GM21619 (cell line): ENCODE measurements at regions not wholly inside any gene's neighbourhood (a gene's known extent, or its start where the extent isn't known, plus 50 kb on each side); places are given as distances from the start of the nearest gene placed in this dataset.
"Not testable (repeated sequence)": the region's sequence is repeated elsewhere in the genome, so short reads cannot be mapped to it uniquely, and the experiment has no call there.

Source experiments
- ATAC-seq: cut with Tn5 transposase; IDR thresholded peaks from one replicate; pipeline ENCODE4 v1.9.1; 2021; ENCODE audit not compliant: unreplicated experiment

- ATAC-seq: no peak
Observed at GRCh38 chr12:28973491-28973890, 175.6 kb upstream of the FAR2 start.

GRCh38 chr12:28974166-28974565, 174.9 kb upstream of the FAR2 start:
- ATAC-seq: no peak

- ATAC-seq: no peak
Observed at GRCh38 chr12:28974883-28975282, 174.2 kb upstream of the FAR2 start.

- no peak for ATAC-seq
Observed at GRCh38 chr12:28975564-28976340, 173.3 kb upstream of the FAR2 start.

- no peak for ATAC-seq
Observed at GRCh38 chr12:28980436-28980835, 168.6 kb upstream of the FAR2 start.

- no peak for ATAC-seq
Observed at GRCh38 chr12:28987538-28988324, 161.3 kb upstream of the FAR2 start.

DNA sequence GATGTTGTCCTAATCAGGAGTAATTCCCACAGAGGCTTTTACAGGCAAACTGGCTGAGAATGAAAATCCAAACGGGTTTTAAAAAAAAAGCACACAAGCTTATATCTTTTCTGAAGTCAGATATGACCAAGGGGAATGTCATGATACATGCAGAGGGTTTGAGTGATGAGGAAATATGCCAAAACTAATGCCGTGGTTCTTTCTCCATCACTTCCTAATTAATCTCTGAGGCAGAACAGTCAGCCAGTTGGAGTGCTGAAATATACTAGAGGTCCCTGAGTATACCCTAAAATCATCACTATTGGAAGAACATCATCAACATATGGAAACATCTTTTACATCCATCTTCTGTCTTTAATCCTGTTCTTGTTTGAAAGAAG, 160.8 kb upstream of the FAR2 start:
- no peak for ATAC-seq

DNA sequence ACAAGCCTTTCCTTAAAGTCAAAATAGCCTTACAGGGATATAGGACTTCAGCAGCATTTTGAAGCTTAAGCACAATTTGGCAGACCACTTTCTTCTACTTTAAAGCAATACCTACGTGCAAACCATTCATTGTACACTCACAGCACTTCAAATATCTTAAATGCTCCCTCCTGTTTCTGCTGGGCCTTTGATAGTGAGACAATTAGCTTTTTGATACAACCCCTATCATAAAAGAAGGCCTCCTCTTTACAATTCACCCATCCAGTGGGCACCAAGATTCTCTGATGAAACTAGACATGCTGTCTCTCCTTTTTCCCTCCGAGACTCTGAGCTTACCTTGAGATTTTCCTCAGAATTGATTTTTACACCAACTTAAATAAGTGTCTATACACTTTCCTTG, 157.5 kb upstream of the FAR2 start:
- no peak for ATAC-seq

DNA sequence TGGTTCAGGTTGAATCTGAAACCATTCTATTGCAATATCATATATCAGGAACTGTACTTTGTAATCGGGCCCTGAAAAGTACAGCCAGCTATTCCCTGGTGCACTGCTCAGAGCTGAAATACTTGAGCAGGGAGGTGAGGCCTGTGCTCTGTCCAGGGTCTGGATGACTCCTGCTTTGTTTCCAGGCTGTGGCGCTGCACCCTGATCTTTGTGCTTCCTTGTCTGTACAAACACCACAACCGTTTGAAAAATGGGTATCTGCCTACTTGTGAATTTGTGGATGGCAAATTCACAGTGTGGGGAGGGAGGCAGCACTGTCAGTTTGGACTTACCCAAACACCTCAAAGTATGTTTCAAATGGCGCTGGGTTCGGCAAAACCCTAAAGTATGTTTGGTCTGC, 155.4 kb upstream of the FAR2 start:
- no peak for ATAC-seq

- no peak for ATAC-seq
Observed at GRCh38 chr12:28994179-28994715, 154.8 kb upstream of the FAR2 start.

DNA sequence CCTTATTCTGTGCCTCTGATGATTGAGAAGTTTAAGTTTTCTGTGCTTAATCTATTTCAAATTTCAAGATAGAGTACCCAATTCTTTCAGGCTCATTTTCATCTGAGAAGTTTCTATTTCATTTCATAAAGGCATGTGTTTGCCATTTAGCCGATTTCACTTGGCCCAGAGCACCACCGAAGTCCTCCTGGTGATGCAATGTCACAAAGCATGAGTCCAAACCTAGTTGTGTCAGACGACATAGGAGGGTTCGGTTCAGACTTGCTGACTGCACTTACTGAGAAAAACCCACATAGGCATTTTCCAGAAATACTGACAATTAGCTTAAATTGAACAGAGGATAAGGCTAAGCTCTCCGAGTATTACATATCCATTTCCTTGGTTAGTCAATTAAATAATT, 152.4 kb upstream of the FAR2 start:
- ATAC-seq: no peak

DNA sequence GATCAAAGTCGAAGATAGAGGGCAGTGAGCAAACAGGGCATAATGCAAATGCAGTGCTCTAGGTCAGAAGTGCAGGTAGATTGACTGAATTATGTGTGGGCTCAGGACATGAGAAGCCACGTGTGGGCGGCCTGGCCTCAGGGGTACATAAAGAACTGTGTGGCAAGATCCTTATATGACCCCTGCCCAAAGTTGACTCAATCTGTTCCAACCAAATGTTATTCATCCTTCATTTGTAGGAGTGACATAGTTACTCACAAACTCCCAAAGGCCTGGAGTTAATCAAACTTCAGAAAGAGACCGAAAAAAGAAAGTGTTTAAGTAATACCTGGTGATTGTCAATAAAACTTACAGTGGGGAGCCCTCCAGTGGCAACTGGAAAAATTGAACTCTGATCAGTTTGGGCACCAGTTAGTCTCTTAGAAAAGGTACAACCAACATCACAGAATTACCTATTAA, 150.4 kb upstream of the FAR2 start:
- ATAC-seq: peak; percentile 50

GRCh38 chr12:29004066-29004935, 144.8 kb upstream of the FAR2 start:
- no peak for ATAC-seq

- ATAC-seq: no peak
Observed at GRCh38 chr12:29004936-29005304, 144.2 kb upstream of the FAR2 start.

GRCh38 chr12:29008786-29009185, 140.3 kb upstream of the FAR2 start:
- ATAC-seq: no peak

DNA sequence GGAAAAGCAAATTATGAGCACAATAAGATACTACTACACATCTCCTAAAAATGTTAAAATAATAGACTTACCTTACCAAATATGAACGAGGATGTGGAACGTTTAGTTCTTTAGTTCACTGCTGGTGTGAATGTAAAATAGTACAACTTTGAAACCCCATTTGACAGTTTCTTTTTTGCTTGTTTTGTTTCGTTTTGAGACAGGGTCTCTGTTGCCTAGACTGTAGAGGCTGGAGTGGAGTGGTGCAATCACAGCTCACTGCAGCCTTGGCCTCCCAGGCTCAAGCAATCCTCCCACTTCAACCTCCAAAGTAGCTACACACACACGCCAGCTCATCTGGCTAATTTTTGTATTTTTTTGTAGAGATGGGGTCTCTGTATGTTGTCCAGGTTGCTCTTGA, 136.4 kb upstream of the FAR2 start:
- no peak for ATAC-seq

DNA sequence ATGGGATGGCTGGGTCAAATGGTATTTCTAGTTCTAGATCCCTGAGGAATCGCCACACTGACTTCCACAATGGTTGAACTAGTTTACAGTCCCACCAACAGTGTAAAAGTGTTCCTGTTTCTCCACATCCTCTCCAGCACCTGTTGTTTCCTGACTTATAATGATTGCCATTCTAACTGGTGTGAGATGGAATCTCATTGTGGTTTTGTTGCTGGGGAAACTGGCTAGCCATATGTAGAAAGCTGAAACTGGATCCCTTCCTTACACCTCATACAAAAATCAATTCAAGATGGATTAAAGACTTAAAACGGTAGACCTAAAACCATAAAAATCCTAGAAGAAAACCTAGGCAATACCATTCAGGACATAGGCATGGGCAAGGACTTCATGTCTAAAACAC, 131.5 kb upstream of the FAR2 start:
- ATAC-seq: not testable (repeated sequence)

DNA sequence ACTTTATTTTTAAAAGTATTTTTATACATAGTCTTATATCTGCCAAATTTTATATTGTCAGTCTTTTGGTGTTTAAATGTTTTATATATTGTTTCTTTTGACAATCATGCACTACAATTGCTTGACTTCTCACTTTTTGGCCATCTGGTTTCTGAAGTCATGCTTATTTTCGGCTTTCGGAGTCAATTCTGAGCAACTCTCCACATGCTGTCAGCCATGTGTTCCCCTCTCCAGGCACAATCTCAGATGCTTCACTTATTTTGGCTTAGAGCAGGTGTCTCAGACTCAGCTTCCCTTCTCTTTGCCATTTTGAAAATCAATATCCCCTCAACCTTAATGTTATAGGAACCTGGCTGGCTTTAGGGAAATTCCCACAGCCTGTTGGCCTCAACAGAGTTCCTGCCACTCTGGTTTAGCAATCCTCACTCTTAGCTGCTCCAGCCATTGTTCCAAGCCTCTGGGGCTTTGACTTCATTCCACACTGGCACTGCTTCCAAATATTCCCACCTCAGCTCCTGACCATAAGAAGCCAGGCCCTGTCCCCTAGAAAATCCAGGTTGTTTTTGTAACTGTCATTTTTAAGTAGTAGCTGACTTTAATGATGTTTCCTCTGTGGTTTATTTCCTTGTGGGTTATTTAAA, 125.5 kb upstream of the FAR2 start:
- no peak for ATAC-seq

GRCh38 chr12:29024117-29024516, 125.0 kb upstream of the FAR2 start:
- no peak for ATAC-seq

GRCh38 chr12:29025937-29026336, 123.1 kb upstream of the FAR2 start:
- no peak for ATAC-seq

DNA sequence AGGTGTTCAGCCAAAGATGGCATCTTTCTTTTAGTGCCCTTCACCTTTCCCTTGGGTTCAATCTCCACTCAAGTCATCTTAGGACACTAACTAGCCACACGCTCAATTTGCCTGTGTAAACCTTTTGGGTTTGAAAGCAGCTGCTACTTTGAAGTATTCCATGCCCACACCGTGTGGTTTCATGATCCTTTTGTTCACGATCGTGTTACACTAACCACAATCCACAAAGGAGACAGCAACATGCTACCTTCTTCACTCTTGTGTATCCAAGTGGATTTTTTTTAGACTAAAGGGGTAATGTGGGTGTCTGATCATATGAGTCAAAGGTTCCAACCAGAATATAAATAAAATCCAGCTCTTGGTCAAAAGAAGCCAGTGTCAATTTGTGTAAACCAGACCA, 122.7 kb upstream of the FAR2 start:
- no peak for ATAC-seq
